HCT116 (cell line): ENCODE measurements at regions not wholly inside any gene's neighbourhood (a gene's known extent, or its start where the extent isn't known, plus 50 kb on each side); places are given as distances from the start of the nearest gene placed in this dataset.

Experiments
- ATAC-seq: fragments of 200-7000 bp; cut with Tn5 transposase; 2 replicates; pipeline ENCODE4 v1.9.1; 2020; ENCODE audit warnings: mild to moderate bottlenecking, moderate library complexity
- BruUV-seq: library from RNA; stranded (reverse); fragments of 400-500 nt; replicated peaks from 2 replicates; lab custom pipeline; 2021; lab: Mats Ljungman, UMichigan
- CTCF ChIA-PET: fragments of 300-600 bp; sonication (Branson Sonifier 250); formaldehyde crosslinking; loops from one replicate; lab custom pipeline; 2021; ENCODE audit warnings: antibody characterized with exemption; lab: Charles Lee
- POLR2A ChIA-PET: fragments of 300-600, 350-600 bp; sonication (Branson Sonifier 250); formaldehyde crosslinking; loops from one replicate; lab custom pipeline; 2021; ENCODE audit warnings: antibody characterized with exemption; lab: Charles Lee
- RAD21 ChIA-PET, 2 experiments: fragments of 300-600 bp; sonication (Branson Sonifier 250); formaldehyde crosslinking; loops; one replicate each; lab custom pipeline; 2023; ENCODE audit warnings: low total read pairs in 2 of 2; ENCODE audit not compliant: uncharacterized antibody in 2 of 2, unreplicated experiment in 2 of 2, low non-redundant PET in 1 of 2; lab: Charles Lee
- DNase-seq: peaks from one replicate; pipeline ENCODE4 v3.0.0-alpha.2; 2010; ENCODE audit warnings: low read depth, low spot score
- H2AFZ ChIP-seq: fragments of 200-600 bp; shearing (Covaris generic), sonication (generic); 2 replicates; pipeline ENCODE4 v1.6.1; 2017; ENCODE audit warnings: low read depth, mixed run types, mixed read lengths, antibody characterized with exemption, low read length; ENCODE audit not compliant: poor library complexity, severe bottlenecking
- H3K27ac ChIP-seq: 2 replicates; pipeline ENCODE4 v1.5.1; 2012; ENCODE audit warnings: low read depth, low read length
- H3K27me3 ChIP-seq: fragments of 200-600 bp; sonication (generic); 2 replicates; pipeline ENCODE4 v1.6.1; 2016; ENCODE audit warnings: mixed run types, low read length, mixed read lengths; ENCODE audit not compliant: insufficient read depth
- H3K36me3 ChIP-seq, 2 experiments: fragments of 200-500 bp in 1 of 2; fragments of 200-600 bp in 1 of 2; sonication (Bioruptor generic) in 1 of 2; sonication (generic) in 1 of 2; 2 replicates each; pipeline versions ENCODE4 v1.5.1 to v1.6.1; 2014 to 2016; ENCODE audit warnings: low read length in 2 of 2, inconsistent platforms in 1 of 2, mixed read lengths in 1 of 2, mixed run types in 1 of 2; ENCODE audit not compliant: insufficient read depth in 2 of 2, control insufficient read depth in 1 of 2
- H3K4me1 ChIP-seq, 2 experiments: fragments of 200-600 bp in 1 of 2; sonication (generic) in 1 of 2; 2 replicates each; pipeline versions ENCODE4 v1.5.1 to v1.6.1; 2012 to 2017; ENCODE audit warnings: low read length in 2 of 2, inconsistent platforms in 1 of 2, mild to moderate bottlenecking in 1 of 2, mixed read lengths in 1 of 2, mixed run types in 1 of 2, moderate library complexity in 1 of 2; ENCODE audit not compliant: insufficient read depth in 2 of 2, control insufficient read depth in 1 of 2
- H3K4me2 ChIP-seq: fragments of 200-600 bp; sonication (generic); 2 replicates; pipeline ENCODE4 v1.6.1; 2017; ENCODE audit warnings: mixed run types, low read length, mixed read lengths
- H3K4me3 ChIP-seq, 2 experiments: fragments of 200-600 bp in 1 of 2; sonication (generic) in 1 of 2; replicated peaks in 1 of 2; 2 replicates each; pipeline ENCODE4 v1.5.1; 2011 to 2016; ENCODE audit warnings: low read length in 2 of 2, control low read depth in 1 of 2, low read depth in 1 of 2, mild to moderate bottlenecking in 1 of 2, mixed read lengths in 1 of 2, mixed run types in 1 of 2
- H3K79me2 ChIP-seq: fragments of 200-600 bp; sonication (generic); 2 replicates; pipeline ENCODE4 v1.6.1; 2017; ENCODE audit warnings: mild to moderate bottlenecking, mixed run types, low read length, moderate library complexity, mixed read lengths; ENCODE audit not compliant: insufficient read depth
- H3K9ac ChIP-seq: fragments of 200-600 bp; sonication (generic); 2 replicates; pipeline ENCODE4 v1.6.1; 2016; ENCODE audit warnings: low read length, mixed read lengths
- H3K9me2 ChIP-seq: fragments of 200-600 bp; sonication (generic), shearing (Covaris generic); 2 replicates; pipeline ENCODE4 v1.6.1; 2017; ENCODE audit warnings: mixed run types, mild to moderate bottlenecking, moderate library complexity; ENCODE audit not compliant: insufficient read depth
- H3K9me3 ChIP-seq, 2 experiments: fragments of 200-500 bp in 1 of 2; fragments of 200-600 bp in 1 of 2; sonication (Bioruptor generic) in 1 of 2; sonication (generic) in 1 of 2; 2 replicates each; pipeline ENCODE4 v1.6.1; 2014 to 2017; ENCODE audit warnings: low read length in 2 of 2, mixed read lengths in 2 of 2, inconsistent platforms in 1 of 2, low read depth in 1 of 2, mild to moderate bottlenecking in 1 of 2, mixed run types in 1 of 2, moderate library complexity in 1 of 2; ENCODE audit not compliant: control insufficient read depth in 1 of 2, insufficient read depth in 1 of 2
- H4K20me1 ChIP-seq: fragments of 200-600 bp; sonication (generic), shearing (Covaris generic); 2 replicates; pipeline ENCODE4 v1.6.1; 2017; ENCODE audit warnings: mixed run types, mild to moderate bottlenecking, moderate library complexity; ENCODE audit not compliant: insufficient read depth
- CEBPB ChIP-seq: IDR thresholded peaks from 2 replicates; pipeline ENCODE4 v1.6.1; 2012; ENCODE audit warnings: low read depth
- EGR1 ChIP-seq: IDR thresholded peaks from 2 replicates; pipeline ENCODE4 v1.6.1; 2012; ENCODE audit warnings: low read depth
- ELF1 ChIP-seq: IDR thresholded peaks from 2 replicates; pipeline ENCODE4 v1.6.1; 2012; ENCODE audit warnings: low read depth, borderline replicate concordance
- EZH2 ChIP-seq: fragments of 200-600 bp; sonication (generic); IDR thresholded peaks from 2 replicates; pipeline ENCODE4 v1.6.1; 2017; ENCODE audit warnings: antibody characterized with exemption, mixed run types
- FOSL1 ChIP-seq: IDR thresholded peaks from 2 replicates; pipeline ENCODE4 v1.6.1; 2012; ENCODE audit warnings: low read depth
- JUND ChIP-seq: IDR thresholded peaks from 2 replicates; pipeline ENCODE4 v1.6.1; 2012
- POLR2A ChIP-seq: IDR thresholded peaks from 2 replicates; pipeline ENCODE4 v1.7.0; 2011; ENCODE audit warnings: borderline replicate concordance; ENCODE audit not compliant: insufficient read depth, insufficient read length; ENCODE audit errors: extremely low read depth
- RAD21 ChIP-seq: IDR thresholded peaks from 2 replicates; pipeline ENCODE4 v1.6.1; 2012; ENCODE audit warnings: low read depth, mild to moderate bottlenecking
- SIN3A ChIP-seq: IDR thresholded peaks from 2 replicates; pipeline ENCODE4 v1.6.1; 2012; ENCODE audit warnings: low read depth
- SP1 ChIP-seq: IDR thresholded peaks from 2 replicates; pipeline ENCODE4 v1.6.1; 2012; ENCODE audit warnings: low read depth
- SRF ChIP-seq: IDR thresholded peaks from 2 replicates; pipeline ENCODE4 v1.6.1; 2012; ENCODE audit warnings: low read depth
- YY1 ChIP-seq: IDR thresholded peaks from 2 replicates; pipeline ENCODE4 v1.6.1; 2011; ENCODE audit warnings: low read length, low read depth, moderate library complexity, mild to moderate bottlenecking; ENCODE audit not compliant: insufficient replicate concordance; ENCODE audit errors: extremely low read depth
- ZNF274 ChIP-seq: fragments of 200-500 bp; sonication (Bioruptor generic); IDR thresholded peaks from 2 replicates; pipeline ENCODE4 v1.6.1; 2014; ENCODE audit warnings: mild to moderate bottlenecking, low read depth, low read length, inconsistent platforms
- intact Hi-C: fragments of 100-400 bp; cut with micrococcal nuclease; formaldehyde crosslinking; loops from 2 replicates; pipeline ENCODE4 v1.10.0; 2022
- TF ChIP-seq, protein P1 (sequence below): IDR thresholded peaks from 2 replicates; pipeline ENCODE4 v1.6.1; 2012; ENCODE audit warnings: low read depth
- TF ChIP-seq, protein P2 (sequence below): IDR thresholded peaks from 2 replicates; pipeline ENCODE4 v1.6.1; 2012
- TF ChIP-seq, protein P3 (sequence below): IDR thresholded peaks from 2 replicates; pipeline ENCODE4 v1.6.1; 2011; ENCODE audit warnings: mild to moderate bottlenecking, low read length, moderate library complexity; ENCODE audit not compliant: insufficient replicate concordance; ENCODE audit errors: extremely low read depth

DNA sequence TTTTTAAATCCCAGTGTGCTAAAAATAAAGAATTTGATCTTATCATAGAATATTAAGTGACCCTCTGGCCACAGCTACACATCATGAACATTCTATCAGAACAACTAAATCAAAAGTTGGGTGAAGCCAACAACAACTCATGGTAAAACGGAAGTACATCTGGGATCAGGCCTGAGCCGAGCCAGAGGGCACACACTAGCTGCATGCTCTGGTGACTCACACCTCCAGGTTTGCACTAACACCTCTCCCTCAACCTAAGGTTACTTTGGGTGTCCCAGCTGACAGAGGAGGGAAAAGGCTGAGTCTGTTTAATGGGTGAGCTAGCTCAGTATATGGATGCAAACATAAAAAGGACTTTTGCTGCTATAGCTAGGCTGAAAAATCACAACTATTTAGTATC lies 281.6 kb downstream of the HGF start:
- BruUV-seq = no TSS peak
- no peaks in the 10 kb centered on the region for H3K27me3 ChIP-seq
- intact Hi-C loops = no loop called here
- ChIA-PET POLR2A (no interaction called here), RAD21 (no interaction called here), CTCF (no interaction called here)
- DNase-seq (no peak), ATAC-seq (no peak)
- no peaks in the 10 kb centered on the region for H3K79me2 ChIP-seq
- no peaks in the 10 kb centered on the region for H3K9me2 ChIP-seq
- no peaks in the 10 kb centered on the region for H3K36me3 ChIP-seq
- TF ChIP-seq POLR2A (no peak), ELF1 (no peak), JUND (no peak), SP1 (no peak), YY1 (no peak), RAD21 (no peak), ZNF274 (no peak), SRF (no peak), SIN3A (no peak), CEBPB (no peak), FOSL1 (no peak), EZH2 (no peak), EGR1 (no peak)
- TF ChIP-seq, protein P1, sequence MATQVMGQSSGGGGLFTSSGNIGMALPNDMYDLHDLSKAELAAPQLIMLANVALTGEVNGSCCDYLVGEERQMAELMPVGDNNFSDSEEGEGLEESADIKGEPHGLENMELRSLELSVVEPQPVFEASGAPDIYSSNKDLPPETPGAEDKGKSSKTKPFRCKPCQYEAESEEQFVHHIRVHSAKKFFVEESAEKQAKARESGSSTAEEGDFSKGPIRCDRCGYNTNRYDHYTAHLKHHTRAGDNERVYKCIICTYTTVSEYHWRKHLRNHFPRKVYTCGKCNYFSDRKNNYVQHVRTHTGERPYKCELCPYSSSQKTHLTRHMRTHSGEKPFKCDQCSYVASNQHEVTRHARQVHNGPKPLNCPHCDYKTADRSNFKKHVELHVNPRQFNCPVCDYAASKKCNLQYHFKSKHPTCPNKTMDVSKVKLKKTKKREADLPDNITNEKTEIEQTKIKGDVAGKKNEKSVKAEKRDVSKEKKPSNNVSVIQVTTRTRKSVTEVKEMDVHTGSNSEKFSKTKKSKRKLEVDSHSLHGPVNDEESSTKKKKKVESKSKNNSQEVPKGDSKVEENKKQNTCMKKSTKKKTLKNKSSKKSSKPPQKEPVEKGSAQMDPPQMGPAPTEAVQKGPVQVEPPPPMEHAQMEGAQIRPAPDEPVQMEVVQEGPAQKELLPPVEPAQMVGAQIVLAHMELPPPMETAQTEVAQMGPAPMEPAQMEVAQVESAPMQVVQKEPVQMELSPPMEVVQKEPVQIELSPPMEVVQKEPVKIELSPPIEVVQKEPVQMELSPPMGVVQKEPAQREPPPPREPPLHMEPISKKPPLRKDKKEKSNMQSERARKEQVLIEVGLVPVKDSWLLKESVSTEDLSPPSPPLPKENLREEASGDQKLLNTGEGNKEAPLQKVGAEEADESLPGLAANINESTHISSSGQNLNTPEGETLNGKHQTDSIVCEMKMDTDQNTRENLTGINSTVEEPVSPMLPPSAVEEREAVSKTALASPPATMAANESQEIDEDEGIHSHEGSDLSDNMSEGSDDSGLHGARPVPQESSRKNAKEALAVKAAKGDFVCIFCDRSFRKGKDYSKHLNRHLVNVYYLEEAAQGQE = no peak
- TF ChIP-seq, protein P2, sequence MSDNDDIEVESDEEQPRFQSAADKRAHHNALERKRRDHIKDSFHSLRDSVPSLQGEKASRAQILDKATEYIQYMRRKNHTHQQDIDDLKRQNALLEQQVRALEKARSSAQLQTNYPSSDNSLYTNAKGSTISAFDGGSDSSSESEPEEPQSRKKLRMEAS = no peak
- TF ChIP-seq, protein P3, sequence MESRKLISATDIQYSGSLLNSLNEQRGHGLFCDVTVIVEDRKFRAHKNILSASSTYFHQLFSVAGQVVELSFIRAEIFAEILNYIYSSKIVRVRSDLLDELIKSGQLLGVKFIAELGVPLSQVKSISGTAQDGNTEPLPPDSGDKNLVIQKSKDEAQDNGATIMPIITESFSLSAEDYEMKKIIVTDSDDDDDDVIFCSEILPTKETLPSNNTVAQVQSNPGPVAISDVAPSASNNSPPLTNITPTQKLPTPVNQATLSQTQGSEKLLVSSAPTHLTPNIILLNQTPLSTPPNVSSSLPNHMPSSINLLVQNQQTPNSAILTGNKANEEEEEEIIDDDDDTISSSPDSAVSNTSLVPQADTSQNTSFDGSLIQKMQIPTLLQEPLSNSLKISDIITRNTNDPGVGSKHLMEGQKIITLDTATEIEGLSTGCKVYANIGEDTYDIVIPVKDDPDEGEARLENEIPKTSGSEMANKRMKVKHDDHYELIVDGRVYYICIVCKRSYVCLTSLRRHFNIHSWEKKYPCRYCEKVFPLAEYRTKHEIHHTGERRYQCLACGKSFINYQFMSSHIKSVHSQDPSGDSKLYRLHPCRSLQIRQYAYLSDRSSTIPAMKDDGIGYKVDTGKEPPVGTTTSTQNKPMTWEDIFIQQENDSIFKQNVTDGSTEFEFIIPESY = no peak
- H3K9me3 ChIP-seq = no peaks in the 10 kb centered on the region
- no peaks in the 10 kb centered on the region for H4K20me1 ChIP-seq
- H3K27ac ChIP-seq = no peak overlapping the region
- H2AFZ ChIP-seq = no peak overlapping the region
- no peaks in the 10 kb centered on the region for H3K4me1 ChIP-seq
- H3K4me3 ChIP-seq = no peak overlapping the region
- H3K4me2 ChIP-seq = no peak overlapping the region
- H3K9ac ChIP-seq = no peak overlapping the region
